GM12892 (cell line): ENCODE measurements at regions not wholly inside any gene's neighbourhood (a gene's known extent, or its start where the extent isn't known, plus 50 kb on each side); places are given as distances from the start of the nearest gene placed in this dataset.

Experiments used
- POLR2A ChIP-seq: IDR thresholded peaks from 2 replicates; pipeline ENCODE4 v1.6.1; 2011; ENCODE audit warnings: low read depth, low read length, control low read depth
- POLR2AphosphoS5 ChIP-seq: IDR thresholded peaks from 2 replicates; pipeline ENCODE4 v1.6.1; 2011; ENCODE audit warnings: low read depth, low read length, control low read depth
- TAF1 ChIP-seq: IDR thresholded peaks from 2 replicates; pipeline ENCODE4 v1.6.1; 2011; ENCODE audit warnings: low read depth, mild to moderate bottlenecking, control low read depth, low read length, borderline replicate concordance

GRCh38 chr16:31701734-31702133 lies 171.9 kb upstream of the ZNF267 start:
- no peak for TF ChIP-seq TAF1
- TF ChIP-seq POLR2AphosphoS5: no peak
- no peak for TF ChIP-seq POLR2A
